Stimulated activated CD8-positive, alpha-beta memory T cell treated with anti-CD3 and anti-CD28 coated beads, Interleukin-15, amount 100 ng/mL, for 24 hours (primary cell): ENCODE measurements at regions not wholly inside any gene's neighbourhood (a gene's known extent, or its start where the extent isn't known, plus 50 kb on each side); places are given as distances from the start of the nearest gene placed in this dataset.

Source experiments
- DNase-seq: peaks from one replicate; pipeline ENCODE4 v3.0.0-alpha.2; 2020; ENCODE audit warnings: low read depth

- DNase-seq = no peak
These were observed 424.9 kb downstream of the INSC start for GRCh38 chr11:15539645-15540044.

GRCh38 chr11:15541079-15541478 is 426.4 kb downstream of the INSC start:
- no peak for DNase-seq

- DNase-seq = no peak
These were observed 429.6 kb downstream of the INSC start for GRCh38 chr11:15544353-15544752.

GRCh38 chr11:15547685-15548084 is 433.0 kb downstream of the INSC start:
- DNase-seq = no peak

GRCh38 chr11:15551901-15552851 is 437.5 kb downstream of the INSC start:
- DNase-seq = no peak

GRCh38 chr11:15555161-15555560 is 440.4 kb downstream of the INSC start:
- DNase-seq = no peak

GRCh38 chr11:15557457-15558230 is 442.9 kb downstream of the INSC start:
- DNase-seq = no peak

GRCh38 chr11:15558513-15559181 is 443.9 kb downstream of the INSC start:
- no peak for DNase-seq

- no peak for DNase-seq
These were observed 446.2 kb downstream of the INSC start for GRCh38 chr11:15560689-15561467.

GRCh38 chr11:15562230-15562629 is 447.5 kb downstream of the INSC start:
- no peak for DNase-seq

GRCh38 chr11:15563054-15563453 is 448.3 kb downstream of the INSC start:
- no peak for DNase-seq

- DNase-seq = no peak
These were observed 451.2 kb downstream of the INSC start for GRCh38 chr11:15565880-15566279.

- no peak for DNase-seq
These were observed 453.7 kb downstream of the INSC start for GRCh38 chr11:15568440-15568839.

GRCh38 chr11:15569305-15570025 is 454.7 kb downstream of the INSC start:
- DNase-seq = no peak

GRCh38 chr11:15575409-15575808 is 460.7 kb downstream of the INSC start:
- no peak for DNase-seq

- DNase-seq = no peak
These were observed 462.0 kb downstream of the INSC start for GRCh38 chr11:15576769-15577168.

GRCh38 chr11:15577519-15577918 is 462.8 kb downstream of the INSC start:
- DNase-seq = no peak

- no peak for DNase-seq
These were observed 464.7 kb downstream of the INSC start for GRCh38 chr11:15579287-15580001.

- no peak for DNase-seq
These were observed 465.5 kb downstream of the INSC start for GRCh38 chr11:15580056-15580774.

- DNase-seq = no peak
These were observed 466.0 kb downstream of the INSC start for GRCh38 chr11:15580775-15581095.
